ENCODE measurements at regions not wholly inside any gene's neighbourhood (a gene's known extent, or its start where the extent isn't known, plus 50 kb on each side); places are given as distances from the start of the nearest gene placed in this dataset.

DNA sequence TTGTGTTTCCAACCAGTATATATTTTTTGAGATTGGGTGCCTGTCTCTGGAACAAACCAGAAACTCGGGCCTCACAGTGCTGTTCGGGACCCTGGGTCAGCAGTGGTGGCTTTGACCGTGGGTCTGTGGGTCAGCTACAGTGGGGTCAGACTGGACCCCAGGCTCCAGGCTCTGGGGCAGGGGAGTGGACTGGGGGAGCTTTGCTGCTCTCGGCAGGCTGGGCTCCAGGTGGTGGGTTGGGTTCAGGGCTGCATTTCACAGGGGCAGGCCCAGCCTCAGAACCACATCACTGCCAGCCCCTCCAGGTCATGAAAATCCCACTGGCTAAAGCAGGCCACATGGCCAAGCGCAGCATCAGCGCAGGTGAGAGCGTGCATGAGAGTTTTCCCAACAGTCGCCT lies 1279.3 kb downstream of the BRD1 start:
- TF ChIP-seq CTCF (IDR thresholded peaks at IDR 0.05) = no peak
- no peak for TF ChIP-seq EP300 (IDR thresholded peaks at IDR 0.05)
